Fibroblast of mammary gland (primary cell): ENCODE measurements at regions not wholly inside any gene's neighbourhood (a gene's known extent, or its start where the extent isn't known, plus 50 kb on each side); places are given as distances from the start of the nearest gene placed in this dataset.

ENCODE experiments used
- DNase-seq: peaks from one replicate; pipeline ENCODE4 v3.0.0-alpha.2; 2010; ENCODE audit warnings: low read depth
- H3K4me3 ChIP-seq: 2 replicates; pipeline ENCODE4 v1.5.1; 2011; ENCODE audit warnings: low read depth, mild to moderate bottlenecking, low read length, moderate library complexity; ENCODE audit not compliant: control insufficient read depth
- CTCF ChIP-seq: conservative IDR thresholded peaks from 2 replicates; pipeline ENCODE4 v1.5.1; 2011; ENCODE audit warnings: low read depth, low read length, inconsistent platforms; ENCODE audit not compliant: control insufficient read depth, insufficient read depth

- no peak for TF ChIP-seq CTCF
- no peak overlapping the region for H3K4me3 ChIP-seq
- no peak for DNase-seq
Observed at GRCh38 chr3:176577447-176577846, 619.8 kb downstream of the TBL1XR1 start.

- no peak for TF ChIP-seq CTCF
- peak; percentile 43 for DNase-seq
- no peak overlapping the region for H3K4me3 ChIP-seq
Observed at GRCh38 chr3:176574786-176575185, 622.5 kb downstream of the TBL1XR1 start.

DNA sequence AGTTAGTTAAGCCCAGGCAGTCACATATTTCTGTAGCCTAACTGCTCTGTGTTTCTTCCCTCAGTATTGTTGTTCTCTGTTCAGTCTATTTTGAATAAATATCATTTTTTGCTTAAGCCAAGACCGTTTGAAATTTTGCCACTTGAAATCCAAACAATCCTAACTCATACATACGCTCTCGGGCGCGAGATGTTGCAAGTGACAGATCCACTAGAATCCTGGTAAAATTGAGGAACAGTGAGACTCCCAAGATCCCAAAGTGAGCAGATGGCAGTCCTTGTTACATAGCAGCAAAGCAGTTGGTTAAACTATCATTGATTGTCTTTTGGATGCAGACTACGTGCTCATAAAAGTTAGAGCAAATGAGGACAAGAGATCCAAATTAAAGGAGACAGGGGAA, 625.4 kb downstream of the TBL1XR1 start:
- no peak for TF ChIP-seq CTCF
- no peak for DNase-seq
- H3K4me3 ChIP-seq = no peak overlapping the region

DNA sequence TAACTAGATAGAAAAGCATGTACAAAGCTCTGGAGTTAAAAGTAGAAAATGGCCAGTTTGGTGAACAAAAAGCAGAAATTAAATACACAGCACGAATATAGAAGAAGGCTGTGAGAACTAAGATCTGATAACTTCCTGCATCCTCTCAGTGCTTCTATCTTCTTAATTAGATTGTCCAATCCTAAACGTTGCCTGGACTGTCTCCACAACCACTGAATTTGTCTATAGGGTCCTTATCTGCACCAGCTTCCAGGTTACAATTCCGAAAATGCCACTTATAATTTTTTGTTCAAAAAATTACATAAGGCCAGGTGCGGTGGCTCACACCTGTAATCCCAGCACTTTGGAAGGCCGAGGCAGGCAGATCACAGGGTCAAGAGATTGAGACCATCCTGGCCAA, 626.3 kb downstream of the TBL1XR1 start:
- H3K4me3 ChIP-seq = no peak overlapping the region
- TF ChIP-seq CTCF = no peak
- no peak for DNase-seq

GRCh38 chr3:176568189-176568588, 629.1 kb downstream of the TBL1XR1 start:
- DNase-seq = no peak
- TF ChIP-seq CTCF = no peak
- H3K4me3 ChIP-seq = no peak overlapping the region

GRCh38 chr3:176566757-176567156, 630.5 kb downstream of the TBL1XR1 start:
- TF ChIP-seq CTCF = no peak
- DNase-seq = no peak
- H3K4me3 ChIP-seq = no peak overlapping the region

DNA sequence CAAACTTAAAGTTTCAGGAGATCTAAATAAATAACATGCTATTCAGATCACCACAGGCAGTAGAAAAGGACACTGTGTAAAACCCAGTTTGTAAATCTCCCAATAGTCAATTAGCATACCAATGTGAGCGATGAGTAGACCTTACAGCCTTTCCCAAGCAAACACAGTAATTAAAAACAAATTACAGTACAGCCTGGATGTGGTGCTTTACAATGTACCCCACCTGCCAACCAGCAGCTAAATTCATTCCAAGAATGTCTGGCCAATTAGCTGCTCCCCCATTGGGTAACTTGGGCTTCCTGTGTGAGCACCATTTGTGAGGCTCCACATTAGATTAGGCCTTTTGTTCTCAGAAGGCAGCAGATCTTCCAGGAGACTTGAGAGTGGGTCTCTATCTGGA, 635.0 kb downstream of the TBL1XR1 start:
- no peak overlapping the region for H3K4me3 ChIP-seq
- TF ChIP-seq CTCF = no peak
- no peak for DNase-seq
